Muscle of arm (tissue), 1 donor: ENCODE measurements at regions not wholly inside any gene's neighbourhood (a gene's known extent, or its start where the extent isn't known, plus 50 kb on each side); places are given as distances from the start of the nearest gene placed in this dataset.
"Not testable (repeated sequence)": the region's sequence is repeated elsewhere in the genome, so short reads cannot be mapped to it uniquely, and the experiment has no call there.

Experiments used
- DNase-seq: peaks from one replicate; pipeline ENCODE4 v3.0.0-alpha.2; 2013

- no peak for DNase-seq
These were observed 112.3 kb upstream of the DTNBP1 start for GRCh38 chr6:15775076-15775634.

GRCh38 chr6:15773806-15774410 lies 111.1 kb upstream of the DTNBP1 start:
- no peak for DNase-seq

GRCh38 chr6:15770347-15771143 lies 107.7 kb upstream of the DTNBP1 start:
- DNase-seq: no peak

GRCh38 chr6:15769511-15770018 lies 106.7 kb upstream of the DTNBP1 start:
- DNase-seq: no peak

GRCh38 chr6:15768999-15769398 lies 106.2 kb upstream of the DTNBP1 start:
- DNase-seq: no peak

GRCh38 chr6:15763837-15764236 lies 101.0 kb upstream of the DTNBP1 start:
- DNase-seq: no peak

GRCh38 chr6:15763364-15763763 lies 100.5 kb upstream of the DTNBP1 start:
- no peak for DNase-seq

- DNase-seq: no peak
These were observed 98.2 kb upstream of the DTNBP1 start for GRCh38 chr6:15761045-15761502.

GRCh38 chr6:15758631-15759215 lies 95.9 kb upstream of the DTNBP1 start:
- no peak for DNase-seq

GRCh38 chr6:15755526-15755925 lies 92.7 kb upstream of the DTNBP1 start:
- no peak for DNase-seq

- no peak for DNase-seq
These were observed 91.9 kb upstream of the DTNBP1 start for GRCh38 chr6:15754706-15755079.

- DNase-seq: no peak
These were observed 91.3 kb upstream of the DTNBP1 start for GRCh38 chr6:15754035-15754705.

GRCh38 chr6:15752820-15753219 lies 90.0 kb upstream of the DTNBP1 start:
- no peak for DNase-seq

- DNase-seq: no peak
These were observed 89.0 kb upstream of the DTNBP1 start for GRCh38 chr6:15751721-15752350.

GRCh38 chr6:15748341-15748740 lies 85.5 kb upstream of the DTNBP1 start:
- no peak for DNase-seq

GRCh38 chr6:15747354-15747883 lies 84.6 kb upstream of the DTNBP1 start:
- no peak for DNase-seq

- DNase-seq: no peak
These were observed 83.0 kb upstream of the DTNBP1 start for GRCh38 chr6:15745781-15746180.

- no peak for DNase-seq
These were observed 82.1 kb upstream of the DTNBP1 start for GRCh38 chr6:15744818-15745402.

GRCh38 chr6:15742013-15742412 lies 79.2 kb upstream of the DTNBP1 start:
- not testable (repeated sequence) for DNase-seq

- no peak for DNase-seq
These were observed 78.6 kb upstream of the DTNBP1 start for GRCh38 chr6:15741405-15741804.

GRCh38 chr6:15739867-15740266 lies 77.0 kb upstream of the DTNBP1 start:
- DNase-seq: no peak
